ENCODE measurements at regions not wholly inside any gene's neighbourhood (a gene's known extent, or its start where the extent isn't known, plus 50 kb on each side); places are given as distances from the start of the nearest gene placed in this dataset.

GRCh38 chr10:2584385-2584784 is 483.0 kb upstream of the PFKP start:
- TF ChIP-seq POLR2A (IDR thresholded peaks at IDR 0.05) = no peak
- TF ChIP-seq, protein P1, sequence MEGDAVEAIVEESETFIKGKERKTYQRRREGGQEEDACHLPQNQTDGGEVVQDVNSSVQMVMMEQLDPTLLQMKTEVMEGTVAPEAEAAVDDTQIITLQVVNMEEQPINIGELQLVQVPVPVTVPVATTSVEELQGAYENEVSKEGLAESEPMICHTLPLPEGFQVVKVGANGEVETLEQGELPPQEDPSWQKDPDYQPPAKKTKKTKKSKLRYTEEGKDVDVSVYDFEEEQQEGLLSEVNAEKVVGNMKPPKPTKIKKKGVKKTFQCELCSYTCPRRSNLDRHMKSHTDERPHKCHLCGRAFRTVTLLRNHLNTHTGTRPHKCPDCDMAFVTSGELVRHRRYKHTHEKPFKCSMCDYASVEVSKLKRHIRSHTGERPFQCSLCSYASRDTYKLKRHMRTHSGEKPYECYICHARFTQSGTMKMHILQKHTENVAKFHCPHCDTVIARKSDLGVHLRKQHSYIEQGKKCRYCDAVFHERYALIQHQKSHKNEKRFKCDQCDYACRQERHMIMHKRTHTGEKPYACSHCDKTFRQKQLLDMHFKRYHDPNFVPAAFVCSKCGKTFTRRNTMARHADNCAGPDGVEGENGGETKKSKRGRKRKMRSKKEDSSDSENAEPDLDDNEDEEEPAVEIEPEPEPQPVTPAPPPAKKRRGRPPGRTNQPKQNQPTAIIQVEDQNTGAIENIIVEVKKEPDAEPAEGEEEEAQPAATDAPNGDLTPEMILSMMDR (IDR thresholded peaks at IDR 0.05) = no peak
